Testis (tissue), 2 donors: ENCODE measurements at regions not wholly inside any gene's neighbourhood (a gene's known extent, or its start where the extent isn't known, plus 50 kb on each side); places are given as distances from the start of the nearest gene placed in this dataset.

Experiments
- CTCF ChIP-seq, 3 experiments: fragments of 450-650 bp in 2 of 3; fragments of 200-600 bp in 1 of 3; sonication (generic) in 1 of 3; IDR thresholded peaks; one replicate each; pipeline ENCODE4 v1.5.1; 2016 to 2019; ENCODE audit warnings: antibody characterized with exemption in 3 of 3, mild to moderate bottlenecking in 2 of 3, moderate library complexity in 1 of 3
- POLR2A ChIP-seq: fragments of 450-650 bp; IDR thresholded peaks from one replicate; pipeline ENCODE4 v1.6.1; 2017; ENCODE audit warnings: antibody characterized with exemption, mild to moderate bottlenecking, moderate library complexity

DNA sequence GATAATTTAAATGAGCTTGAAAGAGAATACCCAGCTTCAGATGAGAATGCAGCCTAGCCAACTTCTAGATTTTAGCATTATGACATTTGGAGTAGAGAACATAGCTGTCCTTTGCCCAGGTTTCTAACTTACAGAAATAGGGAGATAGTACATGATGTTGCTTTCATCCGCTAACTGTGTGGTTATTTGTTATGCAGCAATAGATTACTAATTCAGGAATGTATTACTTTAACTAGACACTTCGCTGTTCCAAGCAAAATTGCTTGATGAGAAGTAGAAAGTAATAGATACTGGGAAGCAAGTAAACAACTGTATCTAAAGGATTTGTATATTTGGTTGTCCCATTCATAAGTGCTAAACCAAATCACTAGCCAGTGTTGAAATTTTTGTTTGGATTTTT is 790.9 kb upstream of the PRR20A start:
- TF ChIP-seq POLR2A (no peak), CTCF (IDR thresholded peaks at IDR 0.05) (no peak)
